Ovary (tissue), 7 donors: ENCODE measurements at regions not wholly inside any gene's neighbourhood (a gene's known extent, or its start where the extent isn't known, plus 50 kb on each side); places are given as distances from the start of the nearest gene placed in this dataset.

Experiments
- DNase-seq, 5 donors: peaks; one replicate each; pipeline ENCODE4 v3.0.0-alpha.2; 2019 to 2020
- H3K27ac ChIP-seq, 2 donors: fragments of 200-600 bp; one replicate each; pipeline versions ENCODE4 v1.5.1 to v1.8.0; 2019 to 2022
- H3K27me3 ChIP-seq: fragments of 200-600 bp; one replicate; pipeline ENCODE4 v1.8.0; 2022
- H3K36me3 ChIP-seq: fragments of 200-600 bp; sonication (generic); one replicate; pipeline ENCODE4 v1.5.1; 2019
- H3K4me1 ChIP-seq: one replicate; pipeline ENCODE4 v1.8.1; 2013; ENCODE audit warnings: mild to moderate bottlenecking, moderate library complexity; ENCODE audit not compliant: insufficient read depth
- H3K4me3 ChIP-seq: fragments of 200-600 bp; sonication (generic); one replicate; pipeline ENCODE4 v1.5.1; 2017
- H3K9me3 ChIP-seq, 2 donors: fragments of 200-600 bp in 1 of 2; sonication (generic) in 1 of 2; one replicate each; pipeline versions ENCODE4 v1.5.1 to v1.8.1; 2013 to 2019; ENCODE audit warnings: mild to moderate bottlenecking in 1 of 2, moderate library complexity in 1 of 2
- CTCF ChIP-seq, 3 donors: fragments of 450-650 bp in 2 of 3; fragments of 200-600 bp in 1 of 3; IDR thresholded peaks; one replicate each; pipeline versions ENCODE4 v1.5.1 to v1.8.0; 2016 to 2022; ENCODE audit warnings: antibody characterized with exemption in 3 of 3, mild to moderate bottlenecking in 1 of 3
- EP300 ChIP-seq: sonication (generic); formaldehyde crosslinking; IDR thresholded peaks from one replicate; pipeline ENCODE4 v1.6.1; 2017; ENCODE audit warnings: antibody characterized with exemption
- POLR2A ChIP-seq: fragments of 450-650 bp; IDR thresholded peaks from one replicate; pipeline ENCODE4 v1.6.1; 2017; ENCODE audit warnings: antibody characterized with exemption, mild to moderate bottlenecking, moderate library complexity
- WGBS, 3 donors: extraction: QIAGEN DNeasy Blood & Tissue Kit in 1 of 3; methylation state at CpG; one replicate each; pipeline versions ENCODE4 v1.1.5 to v1.1.7; 2013 to 2017; 5-methylcytosine and 5-hydroxymethylcytosine counted together
- intact Hi-C, 4 donors: fragments of 100-400 bp; cut with DNase I; formaldehyde crosslinking; loops; one replicate each; pipeline versions ENCODE4 v1.11.0 to v1.15.1; 2022 to 2023
- donor health status: DM: no; HTN: no; CAD: no; lungs with moderate emphysema.
- donor health status: DM: no; HTN: no; CAD: no.
- donor health status: Bipolar disorder and iron deficiency.
- donor health status: DM: no; HTN: no; CAD: no.
- donor health status: DM: yes; HTN: yes; CAD: no.

GRCh38 chr3:115321400-115321805 is 174.3 kb upstream of the ZBTB20 start:
- Histone ChIP-seq H3K4me1 (no peaks in the 10 kb centered on the region), H3K9me3 (no peaks in the 10 kb centered on the region), H3K36me3 (no peaks in the 10 kb centered on the region), H3K4me3 (no peak overlapping the region), H3K27ac (no peak overlapping the region), H3K27me3 (no peaks in the 10 kb centered on the region)
- no peak for DNase-seq
- no peak for TF ChIP-seq POLR2A
- no peak for TF ChIP-seq EP300
- intact Hi-C loops: no loop called here
- 51 to 62% (median 54%) methylated on average over 3 of the region's 3 CpGs for WGBS, 3 donors

- Histone ChIP-seq H3K27ac (no peak overlapping the region), H3K9me3 (no peaks in the 10 kb centered on the region), H3K27me3 (no peaks in the 10 kb centered on the region), H3K36me3 (no peaks in the 10 kb centered on the region), H3K4me1 (no peaks in the 10 kb centered on the region), H3K4me3 (no peak overlapping the region)
- no peak for DNase-seq
- 80 to 86% (median 84%) methylated on average over 3 of the region's 3 CpGs for WGBS, 3 donors
- intact Hi-C loops: no loop called here
- no peak for TF ChIP-seq POLR2A
- TF ChIP-seq EP300: no peak
- TF ChIP-seq CTCF (IDR thresholded peaks at IDR 0.05): no peak
Observed at GRCh38 chr3:115322901-115323300, 175.8 kb upstream of the ZBTB20 start.

- Histone ChIP-seq H3K9me3 (no peaks in the 10 kb centered on the region), H3K27ac (no peak overlapping the region), H3K4me1 (no peaks in the 10 kb centered on the region), H3K36me3 (no peaks in the 10 kb centered on the region), H3K4me3 (no peak overlapping the region), H3K27me3 (no peaks in the 10 kb centered on the region)
- DNase-seq: no peak
- no peak for TF ChIP-seq EP300
- no peak for TF ChIP-seq POLR2A
- intact Hi-C loops: no loop called here
- WGBS, 3 donors: 74 to 83% (median 79%) methylated on average over 2 of the region's 2 CpGs
Observed at GRCh38 chr3:115323380-115323779, 176.3 kb upstream of the ZBTB20 start.

GRCh38 chr3:115324056-115324455 is 177.0 kb upstream of the ZBTB20 start:
- intact Hi-C loops: no loop called here
- 0 to 30% (median 10%) methylated on average over 1 of the region's 1 CpG for WGBS, 3 donors
- no peak for DNase-seq
- TF ChIP-seq EP300: no peak
- TF ChIP-seq POLR2A: no peak
- no peak for TF ChIP-seq CTCF (IDR thresholded peaks at IDR 0.05)
- Histone ChIP-seq H3K9me3 (no peaks in the 10 kb centered on the region), H3K27ac (no peak overlapping the region), H3K27me3 (no peaks in the 10 kb centered on the region), H3K36me3 (no peaks in the 10 kb centered on the region), H3K4me1 (no peaks in the 10 kb centered on the region), H3K4me3 (no peak overlapping the region)

- H3K4me3 ChIP-seq: no peak overlapping the region
- H3K36me3 ChIP-seq: no peaks in the 10 kb centered on the region
- intact Hi-C loops: no loop called here
- no peak for DNase-seq
- H3K4me1 ChIP-seq: no peaks in the 10 kb centered on the region
- no peaks in the 10 kb centered on the region for H3K9me3 ChIP-seq
- 6 to 16% (median 13%) methylated on average over 2 of the region's 2 CpGs for WGBS, 3 donors
- no peaks in the 10 kb centered on the region for H3K27me3 ChIP-seq
- H3K27ac ChIP-seq: no peak overlapping the region
- TF ChIP-seq POLR2A: no peak
- no peak for TF ChIP-seq CTCF (IDR thresholded peaks at IDR 0.05)
- TF ChIP-seq EP300: no peak
Observed at GRCh38 chr3:115325539-115325938, 178.5 kb upstream of the ZBTB20 start.

- no peaks in the 10 kb centered on the region for H3K27me3 ChIP-seq
- TF ChIP-seq CTCF (IDR thresholded peaks at IDR 0.05) (no peak), EP300 (no peak), POLR2A (no peak)
- H3K4me3 ChIP-seq: no peak overlapping the region
- H3K4me1 ChIP-seq: no peaks in the 10 kb centered on the region
- no peak for DNase-seq
- H3K9me3 ChIP-seq: no peaks in the 10 kb centered on the region
- no peak overlapping the region for H3K27ac ChIP-seq
- intact Hi-C loops: no loop called here
- H3K36me3 ChIP-seq: no peaks in the 10 kb centered on the region
Observed at GRCh38 chr3:115330430-115330829, 183.3 kb upstream of the ZBTB20 start.
